Stimulated activated CD8-positive, alpha-beta memory T cell treated with anti-CD3 and anti-CD28 coated beads, Interleukin-7, amount 100 ng/mL, for 4 hours (primary cell): ENCODE measurements at regions not wholly inside any gene's neighbourhood (a gene's known extent, or its start where the extent isn't known, plus 50 kb on each side); places are given as distances from the start of the nearest gene placed in this dataset.
"Not testable (repeated sequence)": the region's sequence is repeated elsewhere in the genome, so short reads cannot be mapped to it uniquely, and the experiment has no call there.

Source experiments
- DNase-seq, 2 donors: peaks; one replicate each; pipeline ENCODE4 v3.0.0-alpha.2; 2020; ENCODE audit warnings: low read depth in 2 of 2

GRCh38 chr22:25281675-25282345 lies 62.4 kb downstream of the CRYBB2 start:
- no peak for DNase-seq

GRCh38 chr22:25282346-25282670 lies 62.9 kb downstream of the CRYBB2 start:
- no peak for DNase-seq

- DNase-seq = no peak
Measured at GRCh38 chr22:25282671-25283561, 63.5 kb downstream of the CRYBB2 start.

GRCh38 chr22:25288481-25288880 lies 69.0 kb downstream of the CRYBB2 start:
- DNase-seq = not testable (repeated sequence)

- not testable (repeated sequence) for DNase-seq
Measured at GRCh38 chr22:25301912-25302311, 82.5 kb downstream of the CRYBB2 start.

- not testable (repeated sequence) for DNase-seq
Measured at GRCh38 chr22:25309586-25309985, 90.1 kb downstream of the CRYBB2 start.

GRCh38 chr22:25311924-25312323 lies 92.5 kb downstream of the CRYBB2 start:
- not testable (repeated sequence) for DNase-seq

- no peak for DNase-seq
Measured at GRCh38 chr22:25318081-25318823, 98.8 kb downstream of the CRYBB2 start.

- no peak for DNase-seq
Measured at GRCh38 chr22:25327018-25327755, 107.7 kb downstream of the CRYBB2 start.

- DNase-seq = no peak
Measured at GRCh38 chr22:25331050-25331449, 111.6 kb downstream of the CRYBB2 start.

- not testable (repeated sequence) for DNase-seq
Measured at GRCh38 chr22:25331911-25332310, 112.5 kb downstream of the CRYBB2 start.

- no peak for DNase-seq
Measured at GRCh38 chr22:25332386-25332785, 112.9 kb downstream of the CRYBB2 start.

- DNase-seq = peak in 1 of 2 donors; percentile 5
Measured at GRCh38 chr22:25334162-25334490, 114.7 kb downstream of the CRYBB2 start.

- not testable (repeated sequence) for DNase-seq
Measured at GRCh38 chr22:25334631-25335030, 115.2 kb downstream of the CRYBB2 start.

- not testable (repeated sequence) for DNase-seq
Measured at GRCh38 chr22:25335276-25335675, 115.8 kb downstream of the CRYBB2 start.

- DNase-seq = not testable (repeated sequence)
Measured at GRCh38 chr22:25340536-25340935, 121.1 kb downstream of the CRYBB2 start.

GRCh38 chr22:25344366-25344765 lies 124.9 kb downstream of the CRYBB2 start:
- not testable (repeated sequence) for DNase-seq

GRCh38 chr22:25346859-25347751 lies 127.7 kb downstream of the CRYBB2 start:
- DNase-seq = no peak

GRCh38 chr22:25347752-25348102 lies 128.3 kb downstream of the CRYBB2 start:
- no peak for DNase-seq

GRCh38 chr22:25348391-25348790 lies 129.0 kb downstream of the CRYBB2 start:
- DNase-seq = no peak

- DNase-seq = not testable (repeated sequence)
Measured at GRCh38 chr22:25348996-25349395, 129.6 kb downstream of the CRYBB2 start.
